Stimulated activated CD4-positive, alpha-beta T cell treated with anti-CD3 and anti-CD28 coated beads, Interleukin-2, amount 100 ng/mL, for 48 hours (primary cell): ENCODE measurements at regions not wholly inside any gene's neighbourhood (a gene's known extent, or its start where the extent isn't known, plus 50 kb on each side); places are given as distances from the start of the nearest gene placed in this dataset.
"Not testable (repeated sequence)": the region's sequence is repeated elsewhere in the genome, so short reads cannot be mapped to it uniquely, and the experiment has no call there.

ENCODE experiments used
- DNase-seq, 2 donors: peaks; one replicate each; pipeline ENCODE4 v3.0.0-alpha.2; 2020

GRCh38 chr4:123501733-123502132, 105.1 kb downstream of the SPRY1 start:
- no peak for DNase-seq

GRCh38 chr4:123503698-123504363, 107.2 kb downstream of the SPRY1 start:
- no peak for DNase-seq

DNA sequence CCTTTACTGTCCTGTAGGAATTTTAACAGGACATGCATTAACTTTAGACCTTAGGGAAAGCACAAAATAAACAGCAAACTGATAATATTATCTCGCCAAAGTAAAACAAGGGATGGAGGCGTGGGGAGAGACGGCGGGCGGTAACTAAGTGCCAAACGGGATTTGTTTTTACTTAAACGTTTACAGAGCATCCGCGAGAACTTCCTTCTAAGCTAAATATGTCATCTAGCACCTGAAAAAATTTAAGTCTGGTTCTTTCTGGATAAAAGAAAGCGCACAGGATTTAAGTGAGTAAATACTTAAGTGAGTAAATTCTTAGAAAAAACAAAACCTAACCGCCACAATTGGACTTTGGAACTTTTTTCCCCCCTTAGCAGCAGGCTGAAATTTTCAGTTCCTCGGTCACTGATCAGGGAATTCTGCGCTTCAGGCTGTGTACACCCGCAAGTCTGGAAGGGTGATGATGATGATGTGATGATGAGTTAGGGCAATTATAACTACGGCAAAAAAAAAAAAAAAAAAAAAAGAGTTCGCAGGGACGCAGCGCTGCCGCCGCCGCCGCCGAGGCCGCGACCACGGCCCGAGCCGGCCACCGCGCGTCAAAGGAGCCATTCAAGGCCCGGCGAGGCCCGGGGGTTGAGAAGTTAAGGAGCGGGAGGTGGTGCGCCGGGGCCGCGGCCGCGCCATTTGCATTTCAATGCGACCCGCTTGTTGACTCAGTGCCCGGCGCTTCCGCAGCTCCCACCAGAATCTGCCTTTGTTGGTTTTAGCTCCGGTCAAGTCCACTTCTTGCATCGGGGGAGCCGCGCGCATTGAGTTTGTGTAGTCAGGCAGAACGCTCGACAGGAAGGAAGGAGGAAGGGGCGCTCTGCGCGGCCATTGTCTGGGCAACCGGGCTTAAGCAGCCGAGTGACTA, 108.8 kb downstream of the SPRY1 start:
- DNase-seq: peak in 1 of 2 donors; percentile 11

GRCh38 chr4:123506011-123506695, 109.6 kb downstream of the SPRY1 start:
- DNase-seq: no peak

GRCh38 chr4:123507376-123507775, 110.8 kb downstream of the SPRY1 start:
- DNase-seq: no peak

GRCh38 chr4:123510221-123510620, 113.6 kb downstream of the SPRY1 start:
- no peak for DNase-seq

DNA sequence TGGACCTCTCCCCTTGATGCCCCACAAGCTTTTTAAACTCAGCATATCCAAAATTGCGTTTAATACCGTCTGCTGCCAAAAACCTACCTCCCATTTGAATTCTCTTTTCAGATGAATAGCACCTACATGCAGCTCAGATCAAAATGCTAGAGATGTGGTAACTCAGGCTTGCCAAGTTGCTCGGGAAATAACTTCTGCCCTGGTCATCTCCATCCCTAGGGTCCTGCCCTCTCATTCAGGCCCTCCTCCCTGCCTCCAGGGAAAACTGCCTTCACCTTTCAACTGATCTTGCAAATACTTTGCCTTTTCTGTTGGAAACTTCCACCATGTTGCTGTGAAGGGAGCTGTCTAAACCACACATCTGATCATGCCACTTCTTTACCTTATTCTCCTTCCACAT, 114.1 kb downstream of the SPRY1 start:
- DNase-seq: no peak

- DNase-seq: no peak
These were observed 120.0 kb downstream of the SPRY1 start for GRCh38 chr4:123516576-123516975.

GRCh38 chr4:123517176-123517575, 120.6 kb downstream of the SPRY1 start:
- no peak for DNase-seq

DNA sequence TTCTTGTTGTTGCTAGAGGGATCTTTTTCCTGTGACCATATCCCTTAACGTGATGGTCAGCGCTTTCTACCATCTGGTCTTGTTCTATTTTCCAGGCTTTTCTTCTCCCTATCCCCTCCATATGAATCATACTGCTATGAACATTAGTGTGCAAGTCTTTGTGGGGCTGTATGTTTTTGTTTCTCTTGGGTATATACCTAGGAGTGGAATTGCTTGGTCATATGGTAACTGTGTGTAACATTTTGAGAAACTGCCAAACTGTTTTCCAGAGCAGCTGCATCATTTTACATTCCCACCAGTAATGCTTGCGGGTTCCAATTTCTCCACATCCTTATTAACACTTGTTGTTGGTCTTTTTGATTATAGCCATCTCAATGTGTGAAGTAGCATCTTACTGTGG, 121.4 kb downstream of the SPRY1 start:
- no peak for DNase-seq

DNA sequence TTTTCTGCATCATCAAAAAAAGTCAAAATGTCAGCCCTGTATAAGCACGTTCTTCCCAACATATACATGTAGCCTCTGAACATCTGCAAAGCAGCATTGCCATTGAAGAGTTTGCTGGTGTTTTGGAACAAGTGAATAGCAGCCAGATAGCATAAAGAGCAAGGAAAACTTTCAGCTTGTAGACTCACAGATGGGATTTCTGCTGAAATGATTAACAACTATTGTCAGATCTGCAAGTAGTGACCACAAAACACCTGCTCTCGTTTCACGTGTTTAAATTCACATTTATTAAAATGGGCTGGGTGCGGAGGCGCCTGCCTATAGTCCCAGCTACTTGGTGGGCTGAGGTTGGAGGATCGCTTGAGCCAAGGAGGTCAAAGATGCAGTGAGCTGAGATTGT, 123.7 kb downstream of the SPRY1 start:
- no peak for DNase-seq

- no peak for DNase-seq
These were observed 125.5 kb downstream of the SPRY1 start for GRCh38 chr4:123522081-123522480.

GRCh38 chr4:123522646-123523045, 126.1 kb downstream of the SPRY1 start:
- no peak for DNase-seq

GRCh38 chr4:123524958-123525628, 128.5 kb downstream of the SPRY1 start:
- DNase-seq: no peak

DNA sequence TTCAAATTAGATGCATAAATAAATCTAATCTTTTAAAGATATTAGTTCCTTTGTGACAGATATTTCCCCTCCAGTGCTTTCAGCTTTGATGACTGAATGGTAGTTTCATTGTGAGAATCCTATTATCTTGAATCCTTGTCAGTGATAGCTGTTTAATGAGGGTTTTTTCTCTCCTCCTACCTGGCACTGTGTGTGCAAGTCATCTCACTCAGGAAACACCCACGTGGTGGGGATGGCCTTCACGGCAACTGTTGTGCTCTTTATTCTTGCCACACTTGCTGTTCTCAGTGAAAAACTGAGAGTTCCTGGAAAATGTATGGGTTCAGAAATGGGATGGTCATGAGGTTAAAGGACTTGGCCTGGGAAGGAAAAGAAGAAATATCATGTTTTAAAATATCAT, 129.9 kb downstream of the SPRY1 start:
- no peak for DNase-seq

DNA sequence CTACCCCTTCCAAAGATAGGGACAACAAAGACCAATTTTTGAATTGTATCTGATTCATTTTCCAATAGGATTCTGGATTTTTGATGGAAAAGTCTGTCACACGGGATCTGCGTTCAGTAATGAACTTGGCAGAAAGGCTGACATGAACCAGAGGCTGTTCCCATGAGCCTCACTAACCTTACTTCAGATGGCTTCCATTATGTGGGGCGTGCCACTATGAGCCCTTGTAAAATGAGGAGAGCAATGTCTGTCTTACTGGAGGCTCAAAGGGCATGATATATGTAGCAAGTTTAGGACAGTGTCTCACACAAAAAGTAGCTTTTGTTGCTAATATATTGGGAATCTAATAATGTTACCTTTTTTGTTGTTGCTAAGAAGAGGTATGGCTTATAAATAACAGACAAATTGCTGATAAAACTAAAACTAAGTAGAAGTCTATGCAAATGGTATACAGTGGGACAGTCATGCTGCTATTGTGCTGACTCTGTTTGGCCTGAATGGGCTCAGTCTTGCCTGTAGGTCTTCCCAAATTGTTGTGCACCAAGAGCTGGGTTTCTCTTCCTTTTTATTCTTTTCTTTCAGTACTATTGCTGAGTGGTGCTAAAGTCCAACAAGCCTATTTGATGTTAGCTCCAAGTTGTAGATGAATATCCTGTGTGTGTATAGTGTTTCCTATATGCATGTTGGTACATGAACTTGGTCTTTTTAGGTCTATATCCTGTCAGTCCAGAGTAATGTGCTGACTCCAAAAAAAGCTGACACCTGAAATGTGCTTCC, 132.1 kb downstream of the SPRY1 start:
- no peak for DNase-seq

- DNase-seq: no peak
These were observed 132.6 kb downstream of the SPRY1 start for GRCh38 chr4:123529278-123529568.

GRCh38 chr4:123530357-123530756, 133.8 kb downstream of the SPRY1 start:
- no peak for DNase-seq

- DNase-seq: no peak
These were observed 138.6 kb downstream of the SPRY1 start for GRCh38 chr4:123535037-123535748.

- no peak for DNase-seq
These were observed 139.6 kb downstream of the SPRY1 start for GRCh38 chr4:123536225-123536624.

DNA sequence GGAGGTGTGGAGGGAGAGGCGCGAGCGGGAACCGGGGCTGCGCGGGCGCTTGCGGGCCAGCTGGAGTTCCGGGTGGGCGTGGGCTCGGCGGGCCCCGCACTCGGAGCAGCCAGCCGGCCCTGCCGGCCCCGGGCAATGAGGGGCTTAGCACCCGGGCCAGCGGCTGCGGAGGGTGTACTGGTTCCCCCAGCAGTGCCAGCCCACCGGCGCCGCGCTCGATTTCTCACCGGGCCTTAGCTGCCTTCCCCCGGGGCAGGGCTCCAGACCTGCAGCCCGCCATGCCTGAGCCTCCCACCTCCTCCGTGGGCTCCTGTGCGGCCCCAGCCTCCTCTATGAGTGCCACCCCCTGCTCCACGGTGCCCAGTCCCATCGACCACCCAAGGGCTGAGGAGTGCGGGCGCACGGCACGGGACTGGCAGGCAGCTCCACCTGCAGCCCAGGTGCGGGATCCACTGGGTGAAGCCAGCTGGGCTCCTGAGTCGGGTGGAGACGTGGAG, 141.4 kb downstream of the SPRY1 start:
- not testable (repeated sequence) for DNase-seq
